WTC11 (cell line): ENCODE measurements at regions not wholly inside any gene's neighbourhood (a gene's known extent, or its start where the extent isn't known, plus 50 kb on each side); places are given as distances from the start of the nearest gene placed in this dataset.

Experiments
- ATAC-seq: fragments of 200-7000 bp; cut with Tn5 transposase; 2 replicates; pipeline ENCODE4 v1.10.0; 2021; ENCODE audit warnings: mild to moderate bottlenecking, moderate library complexity
- CTCF ChIA-PET: fragments of 300-600 bp; sonication (Branson Sonifier 250); formaldehyde crosslinking; loops from one replicate; lab custom pipeline; 2021; ENCODE audit warnings: antibody characterized with exemption; lab: Charles Lee
- POLR2A ChIA-PET: fragments of 350-600 bp; sonication (Branson Sonifier 250); formaldehyde crosslinking; loops from one replicate; lab custom pipeline; 2021; ENCODE audit warnings: antibody characterized with exemption; lab: Charles Lee
- DNase-seq: peaks from one replicate; pipeline ENCODE4 v3.0.0; 2021; ENCODE audit warnings: low spot score
- H3K27ac Mint-ChIP-seq: 2 replicates; pipeline ENCODE4 v1.8.0; 2021; ENCODE audit warnings: mixed read lengths
- H3K27me3 Mint-ChIP-seq: 2 replicates; pipeline ENCODE4 v1.8.0; 2021; ENCODE audit warnings: low read depth, mild to moderate bottlenecking, moderate library complexity, mixed read lengths
- H3K36me3 Mint-ChIP-seq: 2 replicates; pipeline ENCODE4 v1.8.0; 2021; ENCODE audit warnings: mixed read lengths
- H3K4me1 Mint-ChIP-seq: 2 replicates; pipeline ENCODE4 v1.8.0; 2022; ENCODE audit warnings: mixed read lengths
- H3K4me3 Mint-ChIP-seq: 2 replicates; pipeline ENCODE4 v1.8.0; 2021; ENCODE audit warnings: mild to moderate bottlenecking, moderate library complexity, mixed read lengths
- H3K9me3 Mint-ChIP-seq: 2 replicates; pipeline ENCODE4 v1.8.0; 2021; ENCODE audit warnings: mixed read lengths
- ESRRA ChIP-seq: sonication (generic); formaldehyde crosslinking; IDR thresholded peaks from 2 replicates; pipeline ENCODE4 v1.8.1; 2022; ENCODE audit warnings: mild to moderate bottlenecking, missing genetic modification reagents, borderline replicate concordance
- HMGA2 ChIP-seq: fragments of 250-450 bp; sonication (Bioruptor Pico); IDR thresholded peaks from 2 replicates; pipeline ENCODE4 v1.4.0; 2021; ENCODE audit warnings: mild to moderate bottlenecking, moderate library complexity
- MYBL2 ChIP-seq: sonication (generic); formaldehyde crosslinking; IDR thresholded peaks from 2 replicates; pipeline ENCODE4 v1.8.1; 2023; ENCODE audit warnings: mild to moderate bottlenecking, moderate library complexity, missing genetic modification reagents
- NR2C2 ChIP-seq: sonication (generic); formaldehyde crosslinking; IDR thresholded peaks from 2 replicates; pipeline ENCODE4 v1.8.0; 2022; ENCODE audit warnings: mild to moderate bottlenecking, missing genetic modification reagents
- NR3C1 ChIP-seq: sonication (generic); formaldehyde crosslinking; conservative IDR thresholded peaks from 2 replicates; pipeline ENCODE4 v1.8.1; 2023; ENCODE audit warnings: low read depth, mild to moderate bottlenecking, missing genetic modification reagents
- SOX15 ChIP-seq: fragments of 250-450 bp; sonication (Bioruptor Pico); IDR thresholded peaks from 2 replicates; pipeline ENCODE4 v1.9.0; 2021; ENCODE audit warnings: mild to moderate bottlenecking
- SP1 ChIP-seq: sonication (generic); formaldehyde crosslinking; conservative IDR thresholded peaks from 2 replicates; pipeline ENCODE4 v1.8.1; 2022; ENCODE audit warnings: missing genetic modification reagents
- TP53 ChIP-seq: sonication (generic); formaldehyde crosslinking; IDR thresholded peaks from 2 replicates; pipeline ENCODE4 v1.8.1; 2023; ENCODE audit warnings: mild to moderate bottlenecking, missing genetic modification reagents
- ZBTB21 ChIP-seq: sonication (generic); formaldehyde crosslinking; IDR thresholded peaks from 2 replicates; pipeline ENCODE4 v1.8.1; 2023; ENCODE audit warnings: mild to moderate bottlenecking, missing genetic modification reagents, borderline replicate concordance
- ZNF121 ChIP-seq: sonication (generic); formaldehyde crosslinking; IDR thresholded peaks from 2 replicates; pipeline ENCODE4 v1.8.0; 2023; ENCODE audit warnings: missing genetic modification reagents
- ZNF263 ChIP-seq: sonication (generic); formaldehyde crosslinking; IDR thresholded peaks from 2 replicates; pipeline ENCODE4 v1.8.1; 2022; ENCODE audit warnings: low read depth, mild to moderate bottlenecking, moderate library complexity, missing genetic modification reagents
- ZNF396 ChIP-seq: fragments of 250-450 bp; sonication (Bioruptor Pico); IDR thresholded peaks from 2 replicates; pipeline ENCODE4 v1.8.0; 2021; ENCODE audit warnings: mild to moderate bottlenecking, moderate library complexity, borderline replicate concordance
- ZNF423 ChIP-seq: fragments of 250-450 bp; sonication (Bioruptor Pico); IDR thresholded peaks from 2 replicates; pipeline ENCODE4 v2.1.2; 2022; ENCODE audit warnings: mild to moderate bottlenecking, moderate library complexity
- ZNF671 ChIP-seq: fragments of 250-450 bp; sonication (Bioruptor Pico); IDR thresholded peaks from 2 replicates; pipeline ENCODE4 v1.8.0; 2021; ENCODE audit warnings: mild to moderate bottlenecking
- TF ChIP-seq, protein P1 (sequence below): sonication (generic); formaldehyde crosslinking; IDR thresholded peaks from 2 replicates; pipeline ENCODE4 v1.8.1; 2022; ENCODE audit warnings: mild to moderate bottlenecking, missing genetic modification reagents, moderate library complexity, borderline replicate concordance
- TF ChIP-seq, protein P2 (sequence below): fragments of 250-450 bp; sonication (Bioruptor Pico); IDR thresholded peaks from 2 replicates; pipeline ENCODE4 v1.9.0; 2021; ENCODE audit warnings: moderate library complexity, mild to moderate bottlenecking, inconsistent platforms, borderline replicate concordance
- TF ChIP-seq, protein P3 (sequence below): sonication (generic); formaldehyde crosslinking; IDR thresholded peaks from 2 replicates; pipeline ENCODE4 v1.8.1; 2023; ENCODE audit warnings: mild to moderate bottlenecking, missing genetic modification reagents, moderate library complexity
- TF ChIP-seq, protein P4 (sequence below): fragments of 200-600 bp; IDR thresholded peaks from 2 replicates; pipeline ENCODE4 v1.8.0; 2022; ENCODE audit warnings: antibody characterized with exemption
- TF ChIP-seq, protein P5 (sequence below): sonication (generic); formaldehyde crosslinking; IDR thresholded peaks from 2 replicates; pipeline ENCODE4 v1.8.1; 2022; ENCODE audit warnings: low read depth, missing genetic modification reagents, borderline replicate concordance
- TF ChIP-seq, protein P6 (sequence below): sonication (generic); formaldehyde crosslinking; IDR thresholded peaks from 2 replicates; pipeline ENCODE4 v1.8.1; 2023; ENCODE audit warnings: mild to moderate bottlenecking, missing genetic modification reagents, moderate library complexity
- TF ChIP-seq, protein P7 (sequence below): sonication (generic); formaldehyde crosslinking; IDR thresholded peaks from 2 replicates; pipeline ENCODE4 v1.8.1; 2023; ENCODE audit warnings: mild to moderate bottlenecking, missing genetic modification reagents

DNA sequence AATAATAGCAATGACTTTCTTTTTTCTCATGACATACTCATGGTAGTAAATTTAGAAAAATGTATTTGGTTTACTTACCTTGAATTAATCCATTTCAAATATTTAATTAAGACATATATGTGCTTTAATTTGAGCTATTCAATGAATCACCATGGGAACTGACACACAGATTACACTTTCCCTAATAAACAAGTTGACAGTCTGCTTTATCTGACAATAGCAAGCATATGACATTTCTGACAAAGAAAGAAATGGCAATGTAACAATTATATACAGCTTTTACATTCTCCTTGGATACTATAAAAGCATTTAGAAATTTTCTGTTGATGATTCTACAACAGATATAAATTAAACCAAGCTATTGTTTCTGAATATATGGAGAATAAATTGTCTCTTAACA is 382.5 kb downstream of the CYLC2 start:
- Mint-ChIP-seq H3K9me3 (peaks cover 7% of the 10 kb centered on the region), H3K4me1 (0 out of 2 replicates have a peak, but pooled peaks cover 3% of the 10 kb centered on the region), H3K27ac (no peak overlapping the region), H3K27me3 (no peaks in the 10 kb centered on the region), H3K4me3 (no peak overlapping the region), H3K36me3 (no peaks in the 10 kb centered on the region)
- TF ChIP-seq ZNF263 (CRISPR knock-in tag) (no peak), ZNF423 (no peak), NR2C2 (CRISPR knock-in tag) (no peak), ZNF121 (no peak), ESRRA (CRISPR knock-in tag) (no peak), SP1 (CRISPR knock-in tag) (no peak), NR3C1 (CRISPR knock-in tag) (no peak)
- TF ChIP-seq, protein P1, sequence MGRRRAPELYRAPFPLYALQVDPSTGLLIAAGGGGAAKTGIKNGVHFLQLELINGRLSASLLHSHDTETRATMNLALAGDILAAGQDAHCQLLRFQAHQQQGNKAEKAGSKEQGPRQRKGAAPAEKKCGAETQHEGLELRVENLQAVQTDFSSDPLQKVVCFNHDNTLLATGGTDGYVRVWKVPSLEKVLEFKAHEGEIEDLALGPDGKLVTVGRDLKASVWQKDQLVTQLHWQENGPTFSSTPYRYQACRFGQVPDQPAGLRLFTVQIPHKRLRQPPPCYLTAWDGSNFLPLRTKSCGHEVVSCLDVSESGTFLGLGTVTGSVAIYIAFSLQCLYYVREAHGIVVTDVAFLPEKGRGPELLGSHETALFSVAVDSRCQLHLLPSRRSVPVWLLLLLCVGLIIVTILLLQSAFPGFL (CRISPR knock-in tag) = no peak
- TF ChIP-seq, protein P2, sequence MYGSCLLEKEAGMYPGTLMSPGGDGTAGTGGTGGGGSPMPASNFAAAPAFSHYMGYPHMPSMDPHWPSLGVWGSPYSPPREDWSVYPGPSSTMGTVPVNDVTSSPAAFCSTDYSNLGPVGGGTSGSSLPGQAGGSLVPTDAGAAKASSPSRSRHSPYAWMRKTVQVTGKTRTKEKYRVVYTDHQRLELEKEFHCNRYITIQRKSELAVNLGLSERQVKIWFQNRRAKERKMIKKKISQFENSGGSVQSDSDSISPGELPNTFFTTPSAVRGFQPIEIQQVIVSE (CRISPR knock-in tag) = no peak
- TF ChIP-seq, protein P3, sequence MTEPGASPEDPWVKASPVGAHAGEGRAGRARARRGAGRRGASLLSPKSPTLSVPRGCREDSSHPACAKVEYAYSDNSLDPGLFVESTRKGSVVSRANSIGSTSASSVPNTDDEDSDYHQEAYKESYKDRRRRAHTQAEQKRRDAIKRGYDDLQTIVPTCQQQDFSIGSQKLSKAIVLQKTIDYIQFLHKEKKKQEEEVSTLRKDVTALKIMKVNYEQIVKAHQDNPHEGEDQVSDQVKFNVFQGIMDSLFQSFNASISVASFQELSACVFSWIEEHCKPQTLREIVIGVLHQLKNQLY (CRISPR knock-in tag) = no peak
- ATAC-seq (no peak), DNase-seq (no peak)
- ChIA-PET POLR2A (no interaction called here), CTCF (no interaction called here)

DNA sequence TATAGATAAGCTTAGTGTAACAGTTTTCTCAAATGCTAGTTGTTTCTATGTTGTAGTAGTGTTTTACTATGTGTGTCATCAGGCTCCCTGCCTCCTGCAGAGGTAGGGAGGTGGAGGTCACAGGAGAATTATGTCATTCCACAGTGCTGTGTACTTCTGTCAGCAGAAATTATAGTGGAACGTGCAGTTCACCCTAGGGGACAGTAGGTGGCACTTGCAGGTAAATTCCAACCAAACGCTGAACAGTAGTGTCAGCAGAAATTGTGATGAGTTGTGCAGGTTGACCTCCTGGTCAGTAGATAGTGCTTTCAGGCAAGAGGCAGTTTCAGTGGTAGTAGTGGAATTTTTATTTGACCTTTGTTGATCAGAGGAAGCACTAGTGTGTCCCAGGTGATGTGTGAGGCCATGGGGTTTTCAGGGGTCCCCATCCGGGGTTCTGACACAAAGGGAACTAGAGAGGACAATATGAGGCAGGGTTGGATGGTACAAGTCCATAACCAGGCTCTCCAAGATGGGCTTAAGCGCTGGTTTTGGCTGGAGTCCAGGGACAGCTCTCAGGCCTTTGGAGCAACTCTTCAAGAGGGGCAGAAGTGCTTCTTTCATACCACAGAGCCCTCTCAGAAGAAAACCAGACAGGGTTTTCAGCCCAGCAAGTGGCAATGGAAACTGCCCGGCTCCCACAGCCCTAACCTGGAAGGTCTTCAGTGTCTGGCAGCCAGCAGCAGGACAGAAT is 402.9 kb downstream of the CYLC2 start:
- H3K9me3 Mint-ChIP-seq = no peaks in the 10 kb centered on the region
- H3K36me3 Mint-ChIP-seq = no peaks in the 10 kb centered on the region
- DNase-seq = peak; percentile 69
- no peak overlapping the region for H3K27ac Mint-ChIP-seq
- no peaks in the 10 kb centered on the region for H3K4me1 Mint-ChIP-seq
- CTCF ChIA-PET = no interaction called here
- H3K4me3 Mint-ChIP-seq = no peak overlapping the region
- TF ChIP-seq NR3C1 (CRISPR knock-in tag) = no peak
- TF ChIP-seq, protein P4, sequence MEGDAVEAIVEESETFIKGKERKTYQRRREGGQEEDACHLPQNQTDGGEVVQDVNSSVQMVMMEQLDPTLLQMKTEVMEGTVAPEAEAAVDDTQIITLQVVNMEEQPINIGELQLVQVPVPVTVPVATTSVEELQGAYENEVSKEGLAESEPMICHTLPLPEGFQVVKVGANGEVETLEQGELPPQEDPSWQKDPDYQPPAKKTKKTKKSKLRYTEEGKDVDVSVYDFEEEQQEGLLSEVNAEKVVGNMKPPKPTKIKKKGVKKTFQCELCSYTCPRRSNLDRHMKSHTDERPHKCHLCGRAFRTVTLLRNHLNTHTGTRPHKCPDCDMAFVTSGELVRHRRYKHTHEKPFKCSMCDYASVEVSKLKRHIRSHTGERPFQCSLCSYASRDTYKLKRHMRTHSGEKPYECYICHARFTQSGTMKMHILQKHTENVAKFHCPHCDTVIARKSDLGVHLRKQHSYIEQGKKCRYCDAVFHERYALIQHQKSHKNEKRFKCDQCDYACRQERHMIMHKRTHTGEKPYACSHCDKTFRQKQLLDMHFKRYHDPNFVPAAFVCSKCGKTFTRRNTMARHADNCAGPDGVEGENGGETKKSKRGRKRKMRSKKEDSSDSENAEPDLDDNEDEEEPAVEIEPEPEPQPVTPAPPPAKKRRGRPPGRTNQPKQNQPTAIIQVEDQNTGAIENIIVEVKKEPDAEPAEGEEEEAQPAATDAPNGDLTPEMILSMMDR = peak; percentile 72
- peak; percentile 99 for ATAC-seq
- no peaks in the 10 kb centered on the region for H3K27me3 Mint-ChIP-seq
- POLR2A ChIA-PET = no interaction called here

DNA sequence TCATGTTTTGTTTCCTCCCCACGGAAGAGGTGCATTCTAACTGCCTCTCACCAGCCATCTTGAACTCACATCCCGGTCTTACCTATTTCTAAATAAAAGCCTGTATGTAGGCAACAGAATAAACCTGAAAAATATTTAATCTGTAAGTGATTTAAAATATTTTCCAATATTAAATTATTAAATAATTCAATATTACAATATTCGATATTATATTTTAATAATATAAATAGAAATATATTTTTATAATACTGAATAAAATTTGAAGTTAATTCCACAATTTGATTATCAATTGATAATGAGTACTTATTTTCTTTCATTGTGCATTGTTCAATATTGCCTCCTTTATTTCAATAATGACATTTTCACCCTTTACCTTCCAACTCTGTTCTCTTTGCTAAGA is 404.4 kb downstream of the CYLC2 start:
- CTCF ChIA-PET = no interaction called here
- ATAC-seq = no peak
- H3K36me3 Mint-ChIP-seq = no peaks in the 10 kb centered on the region
- H3K27ac Mint-ChIP-seq = no peak overlapping the region
- H3K9me3 Mint-ChIP-seq = no peaks in the 10 kb centered on the region
- no peak for DNase-seq
- no peaks in the 10 kb centered on the region for H3K27me3 Mint-ChIP-seq
- no peaks in the 10 kb centered on the region for H3K4me1 Mint-ChIP-seq
- POLR2A ChIA-PET = no interaction called here
- H3K4me3 Mint-ChIP-seq = no peak overlapping the region
- TF ChIP-seq HMGA2 (peak; percentile 98), SOX15 (CRISPR knock-in tag) (no peak)
- TF ChIP-seq, all 79 proteins: peak for 1

DNA sequence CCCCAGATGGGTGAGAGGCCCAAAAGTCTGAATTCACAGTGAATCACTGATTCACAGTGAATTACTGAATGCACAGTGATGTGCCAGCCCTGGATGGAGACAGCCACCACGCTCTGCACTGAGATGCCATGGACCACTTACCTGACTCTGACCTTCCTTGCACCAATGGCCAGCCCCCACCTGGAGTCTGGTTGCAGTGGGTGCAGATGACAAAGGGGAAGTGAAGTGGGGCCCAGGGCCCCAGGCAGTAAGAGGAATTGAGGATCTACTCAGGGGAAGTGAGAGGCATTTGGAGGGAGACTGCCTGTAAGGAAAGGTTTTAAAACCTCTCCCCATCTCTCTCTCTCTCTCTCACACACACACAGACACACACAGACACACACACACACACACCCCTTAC is 412.1 kb downstream of the CYLC2 start:
- H3K4me3 Mint-ChIP-seq = no peak overlapping the region
- CTCF ChIA-PET = no interaction called here
- H3K9me3 Mint-ChIP-seq = no peaks in the 10 kb centered on the region
- POLR2A ChIA-PET = no interaction called here
- H3K27me3 Mint-ChIP-seq = no peaks in the 10 kb centered on the region
- H3K27ac Mint-ChIP-seq = no peak overlapping the region
- no peak; the same call in 1 of the 2 replicates for ATAC-seq
- no peaks in the 10 kb centered on the region for H3K4me1 Mint-ChIP-seq
- DNase-seq = no peak
- no peaks in the 10 kb centered on the region for H3K36me3 Mint-ChIP-seq
- TF ChIP-seq ZNF396 (CRISPR knock-in tag) (no peak), MYBL2 (CRISPR knock-in tag) (no peak), ZNF671 (no peak), TP53 (CRISPR knock-in tag) (no peak), ZBTB21 (CRISPR knock-in tag) (no peak)
- TF ChIP-seq, protein P5, sequence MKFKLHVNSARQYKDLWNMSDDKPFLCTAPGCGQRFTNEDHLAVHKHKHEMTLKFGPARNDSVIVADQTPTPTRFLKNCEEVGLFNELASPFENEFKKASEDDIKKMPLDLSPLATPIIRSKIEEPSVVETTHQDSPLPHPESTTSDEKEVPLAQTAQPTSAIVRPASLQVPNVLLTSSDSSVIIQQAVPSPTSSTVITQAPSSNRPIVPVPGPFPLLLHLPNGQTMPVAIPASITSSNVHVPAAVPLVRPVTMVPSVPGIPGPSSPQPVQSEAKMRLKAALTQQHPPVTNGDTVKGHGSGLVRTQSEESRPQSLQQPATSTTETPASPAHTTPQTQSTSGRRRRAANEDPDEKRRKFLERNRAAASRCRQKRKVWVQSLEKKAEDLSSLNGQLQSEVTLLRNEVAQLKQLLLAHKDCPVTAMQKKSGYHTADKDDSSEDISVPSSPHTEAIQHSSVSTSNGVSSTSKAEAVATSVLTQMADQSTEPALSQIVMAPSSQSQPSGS (CRISPR knock-in tag) = no peak
- TF ChIP-seq, protein P6, sequence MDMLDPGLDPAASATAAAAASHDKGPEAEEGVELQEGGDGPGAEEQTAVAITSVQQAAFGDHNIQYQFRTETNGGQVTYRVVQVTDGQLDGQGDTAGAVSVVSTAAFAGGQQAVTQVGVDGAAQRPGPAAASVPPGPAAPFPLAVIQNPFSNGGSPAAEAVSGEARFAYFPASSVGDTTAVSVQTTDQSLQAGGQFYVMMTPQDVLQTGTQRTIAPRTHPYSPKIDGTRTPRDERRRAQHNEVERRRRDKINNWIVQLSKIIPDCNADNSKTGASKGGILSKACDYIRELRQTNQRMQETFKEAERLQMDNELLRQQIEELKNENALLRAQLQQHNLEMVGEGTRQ (CRISPR knock-in tag) = no peak
- TF ChIP-seq, protein P7, sequence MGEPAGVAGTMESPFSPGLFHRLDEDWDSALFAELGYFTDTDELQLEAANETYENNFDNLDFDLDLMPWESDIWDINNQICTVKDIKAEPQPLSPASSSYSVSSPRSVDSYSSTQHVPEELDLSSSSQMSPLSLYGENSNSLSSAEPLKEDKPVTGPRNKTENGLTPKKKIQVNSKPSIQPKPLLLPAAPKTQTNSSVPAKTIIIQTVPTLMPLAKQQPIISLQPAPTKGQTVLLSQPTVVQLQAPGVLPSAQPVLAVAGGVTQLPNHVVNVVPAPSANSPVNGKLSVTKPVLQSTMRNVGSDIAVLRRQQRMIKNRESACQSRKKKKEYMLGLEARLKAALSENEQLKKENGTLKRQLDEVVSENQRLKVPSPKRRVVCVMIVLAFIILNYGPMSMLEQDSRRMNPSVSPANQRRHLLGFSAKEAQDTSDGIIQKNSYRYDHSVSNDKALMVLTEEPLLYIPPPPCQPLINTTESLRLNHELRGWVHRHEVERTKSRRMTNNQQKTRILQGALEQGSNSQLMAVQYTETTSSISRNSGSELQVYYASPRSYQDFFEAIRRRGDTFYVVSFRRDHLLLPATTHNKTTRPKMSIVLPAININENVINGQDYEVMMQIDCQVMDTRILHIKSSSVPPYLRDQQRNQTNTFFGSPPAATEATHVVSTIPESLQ (CRISPR knock-in tag) = no peak
